Activated CD8-positive, alpha-beta memory T cell treated with anti-CD3 and anti-CD28 coated beads, Interleukin-2, amount 10 ng/mL, durations not matched to agents 7 days and 5 days (primary cell): ENCODE measurements at regions not wholly inside any gene's neighbourhood (a gene's known extent, or its start where the extent isn't known, plus 50 kb on each side); places are given as distances from the start of the nearest gene placed in this dataset.

Source experiments
- ATAC-seq: fragments of 150-1000 bp; cut with Tn5 transposase; one replicate; pipeline ENCODE4 v1.10.0; 2021; ENCODE audit warnings: moderate library complexity
- CTCF ChIA-PET: fragments of 350-600 bp; sonication (Branson Sonifier 250); formaldehyde crosslinking; loops from one replicate; lab custom pipeline; 2021; ENCODE audit warnings: antibody characterized with exemption; lab: Charles Lee
- DNase-seq: peaks from one replicate; pipeline ENCODE4 v3.0.0-alpha.2; 2020
- H3K27ac Mint-ChIP-seq: one replicate; pipeline ENCODE4 v1.8.0; 2021; ENCODE audit warnings: mild to moderate bottlenecking, mixed read lengths
- H3K27me3 Mint-ChIP-seq: one replicate; pipeline ENCODE4 v1.8.0; 2021; ENCODE audit warnings: mixed read lengths
- H3K36me3 Mint-ChIP-seq: one replicate; pipeline ENCODE4 v1.8.0; 2021; ENCODE audit warnings: mild to moderate bottlenecking, mixed read lengths
- H3K4me1 Mint-ChIP-seq: one replicate; pipeline ENCODE4 v1.8.0; 2021; ENCODE audit warnings: mixed read lengths
- H3K4me3 Mint-ChIP-seq: one replicate; pipeline ENCODE4 v1.8.0; 2021; ENCODE audit warnings: mild to moderate bottlenecking, moderate library complexity, mixed read lengths
- H3K9me3 Mint-ChIP-seq: one replicate; pipeline ENCODE4 v1.8.0; 2022; ENCODE audit warnings: low read depth, mixed read lengths

DNA sequence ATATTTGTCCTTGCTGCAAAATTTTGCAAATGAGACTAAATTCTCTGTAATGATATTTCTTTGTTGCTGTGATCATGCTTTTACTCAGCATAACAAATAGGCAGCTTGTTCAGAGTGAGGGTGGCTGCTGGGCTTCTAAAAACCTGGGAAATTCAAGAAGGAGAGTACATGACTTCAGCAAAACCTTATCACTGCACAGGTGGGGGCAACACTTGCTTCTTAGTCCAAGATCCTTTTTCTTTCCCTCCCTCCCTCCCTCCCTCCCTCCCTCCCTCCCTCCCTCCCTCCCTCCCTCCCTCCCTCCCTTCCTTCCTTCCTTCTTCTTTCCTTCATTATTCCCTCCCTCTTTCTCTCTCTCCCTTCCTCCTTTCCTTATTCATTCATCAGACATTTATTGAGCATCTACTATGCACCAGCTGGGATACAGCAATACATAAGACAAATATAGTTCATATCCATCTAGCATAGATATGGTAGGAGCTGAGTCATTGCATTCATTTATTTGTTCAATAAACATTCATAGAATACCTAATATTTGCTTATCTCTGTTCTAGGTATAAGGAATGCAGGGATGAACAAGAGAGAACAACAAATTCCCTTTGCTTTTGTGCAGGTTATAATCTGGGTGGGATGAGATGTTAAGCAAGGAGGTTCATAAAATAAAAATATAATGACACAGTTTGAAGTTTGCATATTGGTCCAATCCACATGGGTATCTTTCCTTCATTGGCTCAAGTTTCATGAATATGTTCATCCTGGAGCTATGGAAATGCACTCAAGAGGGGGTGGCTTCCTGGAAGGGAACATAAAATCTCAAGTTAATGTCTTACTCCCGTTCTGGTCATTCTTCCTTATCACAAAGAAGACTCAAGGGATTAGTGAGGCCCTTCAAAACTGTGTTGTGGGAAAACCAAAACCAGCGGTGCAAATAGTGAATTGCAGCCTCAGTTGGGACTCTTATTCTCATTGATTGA lies 210.7 kb downstream of the PDCD6IP start:
- CTCF ChIA-PET, result no interaction called here
- DNase-seq (no peak), ATAC-seq (no peak)
- Mint-ChIP-seq H3K27ac (no peak overlapping the region), H3K4me1 (no peaks in the 10 kb centered on the region), H3K4me3 (no peak overlapping the region), H3K36me3 (no peaks in the 10 kb centered on the region), H3K27me3 (no peaks in the 10 kb centered on the region), H3K9me3 (no peaks in the 10 kb centered on the region)

- DNase-seq (no peak), ATAC-seq (no peak)
- H3K4me1 Mint-ChIP-seq, result no peaks in the 10 kb centered on the region
- H3K4me3 Mint-ChIP-seq, result no peak overlapping the region
- no peaks in the 10 kb centered on the region for H3K27me3 Mint-ChIP-seq
- CTCF ChIA-PET, result no interaction called here
- no peaks in the 10 kb centered on the region for H3K9me3 Mint-ChIP-seq
- no peaks in the 10 kb centered on the region for H3K36me3 Mint-ChIP-seq
- no peak overlapping the region for H3K27ac Mint-ChIP-seq
Measured at GRCh38 chr3:34011171-34012101, 213.0 kb downstream of the PDCD6IP start.

GRCh38 chr3:34012102-34012461 lies 213.7 kb downstream of the PDCD6IP start:
- no peak for DNase-seq
- Mint-ChIP-seq H3K27me3 (no peaks in the 10 kb centered on the region), H3K27ac (no peak overlapping the region), H3K9me3 (no peaks in the 10 kb centered on the region), H3K36me3 (no peaks in the 10 kb centered on the region), H3K4me1 (peaks cover 5% of the 10 kb centered on the region), H3K4me3 (no peak overlapping the region)
- CTCF ChIA-PET, result no interaction called here
- ATAC-seq, result no peak

- DNase-seq (no peak), ATAC-seq (no peak)
- H3K4me1 Mint-ChIP-seq, result peaks cover 12% of the 10 kb centered on the region
- no peak overlapping the region for H3K4me3 Mint-ChIP-seq
- CTCF ChIA-PET, result no interaction called here
- no peaks in the 10 kb centered on the region for H3K36me3 Mint-ChIP-seq
- no peaks in the 10 kb centered on the region for H3K9me3 Mint-ChIP-seq
- no peaks in the 10 kb centered on the region for H3K27me3 Mint-ChIP-seq
- no peak overlapping the region for H3K27ac Mint-ChIP-seq
Measured at GRCh38 chr3:34013818-34014570, 215.6 kb downstream of the PDCD6IP start.

DNA sequence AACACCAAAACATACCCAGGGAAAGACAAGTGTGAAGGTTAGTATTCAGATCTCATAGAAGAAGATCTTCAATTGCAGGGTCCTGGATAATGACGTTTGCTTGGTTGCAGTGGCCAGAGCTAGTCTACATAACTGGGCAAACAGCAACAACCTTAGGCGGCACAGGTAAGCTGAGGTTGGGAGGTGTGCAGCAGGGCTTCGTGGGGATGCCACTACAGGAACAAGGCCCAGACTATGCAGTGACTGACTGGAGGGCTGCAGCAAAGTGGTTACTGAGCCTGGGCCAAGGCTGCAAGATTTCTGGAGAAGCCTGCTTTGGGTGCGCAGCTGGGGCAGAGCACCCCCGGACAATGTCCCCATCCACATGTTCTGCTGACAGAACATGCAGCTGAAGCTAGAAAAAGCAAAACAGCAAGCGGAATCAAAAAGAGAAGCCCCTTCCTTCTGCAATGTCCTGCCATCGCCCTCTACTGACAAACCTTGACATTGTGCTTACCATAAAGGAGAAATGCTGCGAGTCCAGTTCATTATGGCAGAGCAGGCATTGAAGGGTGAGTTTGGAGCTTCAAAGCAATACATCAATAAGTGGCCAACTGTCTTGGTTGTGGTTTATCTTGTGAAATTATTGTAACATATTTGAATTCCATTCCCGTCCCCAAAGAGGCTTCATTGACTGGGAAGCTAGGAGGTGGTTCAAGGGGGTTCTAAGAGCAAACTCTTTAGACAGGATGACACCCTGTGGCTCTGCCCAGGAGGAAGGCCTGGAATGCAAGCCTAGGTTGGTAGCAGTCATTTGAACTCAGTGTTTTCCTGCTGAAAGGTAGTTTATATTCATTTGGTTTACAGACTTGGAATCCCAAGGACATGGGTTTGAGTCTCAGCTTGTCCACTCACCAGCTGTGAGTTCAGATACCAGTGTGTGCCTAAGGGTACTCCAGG lies 217.0 kb downstream of the PDCD6IP start:
- ATAC-seq (no peak), DNase-seq (no peak)
- no peaks in the 10 kb centered on the region for H3K9me3 Mint-ChIP-seq
- H3K27ac Mint-ChIP-seq, result no peak overlapping the region
- peaks cover 15% of the 10 kb centered on the region for H3K4me1 Mint-ChIP-seq
- peaks cover 4% of the 10 kb centered on the region for H3K36me3 Mint-ChIP-seq
- peaks cover 6% of the 10 kb centered on the region for H3K27me3 Mint-ChIP-seq
- CTCF ChIA-PET, result interaction anchor here (1.4 kb wide), 1 partner anchor 132 kb away, joined by 4 read pairs; no protein-coding TSS in a partner anchor
- H3K4me3 Mint-ChIP-seq, result no peak overlapping the region

DNA sequence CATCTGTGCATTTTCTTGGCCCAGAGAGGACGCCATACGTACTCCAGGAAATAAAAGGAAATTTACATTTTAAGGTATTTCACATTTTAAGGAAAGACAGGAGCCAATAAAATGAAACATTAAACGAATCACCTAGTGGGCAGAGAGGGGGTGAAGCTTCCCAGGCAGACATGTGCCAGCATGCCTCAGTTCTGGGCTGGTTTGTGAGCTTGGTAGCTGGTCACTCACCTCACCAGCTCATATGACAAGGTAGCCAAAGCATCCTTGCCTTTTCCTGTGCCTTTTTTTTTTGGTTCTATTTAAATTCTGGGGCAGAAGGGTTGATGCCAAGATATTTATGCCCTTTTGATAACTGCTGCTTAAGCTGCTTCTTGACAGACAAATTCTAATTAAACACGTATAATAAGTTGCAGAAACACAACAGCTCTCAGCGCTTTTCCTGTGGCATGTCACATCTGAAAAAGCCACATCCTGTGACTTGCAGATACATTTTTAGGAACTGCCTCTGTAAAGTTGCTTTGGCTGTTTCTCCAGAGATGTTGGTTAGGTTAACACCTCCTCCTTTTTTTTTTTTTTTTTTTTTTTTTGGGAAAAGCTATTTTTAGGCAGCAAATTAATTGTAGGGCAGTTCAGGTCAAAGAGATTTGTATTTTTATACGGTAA lies 218.6 kb downstream of the PDCD6IP start:
- ATAC-seq, result peak; percentile 68
- Mint-ChIP-seq H3K27ac (peak overlapping the region; percentile 81), H3K9me3 (no peaks in the 10 kb centered on the region), H3K4me1 (peaks cover 15% of the 10 kb centered on the region), H3K27me3 (peaks cover 15% of the 10 kb centered on the region), H3K4me3 (peak overlapping the region; percentile 29), H3K36me3 (peaks cover 4% of the 10 kb centered on the region)
- DNase-seq, result peak; percentile 62
- CTCF ChIA-PET, result interaction anchor here (0.6 to 1.4 kb wide), 3 partner anchors 133 to 158 kb away, joined by 3 to 4 read pairs (median 3); no protein-coding TSS in a partner anchor

DNA sequence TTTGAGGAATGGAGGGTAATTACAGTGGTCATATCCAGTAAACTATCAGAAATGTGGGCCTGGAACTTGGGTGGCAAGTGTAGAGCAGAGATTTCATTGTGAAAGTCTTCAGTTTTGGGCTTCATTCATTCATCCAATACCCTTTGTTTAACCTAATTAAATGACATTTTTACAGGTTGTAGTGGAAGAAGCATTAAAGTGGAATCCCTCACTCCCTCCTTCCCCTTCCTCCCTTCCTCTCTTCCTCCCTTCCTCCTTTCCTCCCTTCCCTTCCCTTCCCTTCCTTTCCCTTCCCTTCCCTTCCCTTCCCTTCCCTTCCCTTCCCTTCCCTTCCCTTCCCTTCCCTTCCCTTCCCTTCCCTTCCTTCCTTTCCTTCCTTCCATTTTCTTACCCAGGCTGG lies 219.3 kb downstream of the PDCD6IP start:
- Mint-ChIP-seq H3K27me3 (peaks cover 15% of the 10 kb centered on the region), H3K4me3 (no peak overlapping the region), H3K9me3 (no peaks in the 10 kb centered on the region), H3K4me1 (peaks cover 15% of the 10 kb centered on the region), H3K36me3 (peaks cover 4% of the 10 kb centered on the region), H3K27ac (no peak overlapping the region)
- ATAC-seq (no peak), DNase-seq (no peak)
- CTCF ChIA-PET, result no interaction called here

DNA sequence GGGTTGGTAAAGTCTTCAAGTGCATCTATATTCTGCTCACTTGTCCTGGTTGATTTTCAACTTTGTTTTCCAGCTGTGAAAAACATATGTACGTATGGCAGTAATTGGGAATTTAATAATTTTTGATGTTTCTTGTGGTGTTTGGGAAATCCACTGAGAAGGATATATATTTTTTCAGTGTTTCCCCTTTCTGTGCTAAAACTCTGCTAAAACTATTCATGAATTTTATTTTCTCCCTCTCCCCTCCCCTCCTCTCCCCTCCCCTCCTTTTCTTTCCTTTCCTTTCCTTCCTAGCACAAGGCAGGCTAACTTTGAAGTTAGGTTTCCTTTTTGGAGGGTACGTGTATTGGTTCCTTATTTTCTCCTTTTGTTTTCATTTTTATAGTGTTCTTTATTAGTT lies 220.7 kb downstream of the PDCD6IP start:
- no peak for DNase-seq
- no peak for ATAC-seq
- Mint-ChIP-seq H3K4me3 (no peak overlapping the region), H3K27ac (no peak overlapping the region), H3K36me3 (peaks cover 4% of the 10 kb centered on the region), H3K4me1 (peaks cover 15% of the 10 kb centered on the region), H3K27me3 (peaks cover 15% of the 10 kb centered on the region), H3K9me3 (no peaks in the 10 kb centered on the region)
- CTCF ChIA-PET, result no interaction called here

DNA sequence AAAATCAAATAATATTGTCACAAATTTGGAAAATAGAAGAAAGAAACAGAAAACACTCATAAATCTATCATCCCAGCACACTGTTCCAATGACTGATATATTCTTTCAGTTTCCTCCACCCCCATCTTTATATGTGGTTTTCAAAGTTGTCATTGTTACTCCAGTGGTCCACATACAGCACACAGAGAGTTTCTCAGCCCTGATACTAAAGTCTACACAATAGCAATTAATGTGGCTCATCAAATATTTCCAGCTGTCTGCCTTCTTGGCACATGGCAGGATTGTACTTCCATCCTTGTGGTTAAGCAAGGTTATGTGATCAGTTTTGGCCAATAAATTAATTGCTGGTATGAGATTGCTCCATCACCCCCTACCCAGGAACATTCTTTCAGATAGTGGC lies 221.7 kb downstream of the PDCD6IP start:
- Mint-ChIP-seq H3K9me3 (no peaks in the 10 kb centered on the region), H3K4me3 (no peak overlapping the region), H3K36me3 (peaks cover 4% of the 10 kb centered on the region), H3K27me3 (peaks cover 15% of the 10 kb centered on the region), H3K4me1 (peaks cover 15% of the 10 kb centered on the region), H3K27ac (no peak overlapping the region)
- CTCF ChIA-PET, result no interaction called here
- DNase-seq (no peak), ATAC-seq (no peak)

- Mint-ChIP-seq H3K27ac (no peak overlapping the region), H3K9me3 (no peaks in the 10 kb centered on the region), H3K27me3 (peaks cover 15% of the 10 kb centered on the region), H3K4me3 (no peak overlapping the region), H3K36me3 (peaks cover 4% of the 10 kb centered on the region), H3K4me1 (peaks cover 15% of the 10 kb centered on the region)
- DNase-seq, result no peak
- CTCF ChIA-PET, result no interaction called here
- no peak for ATAC-seq
Measured at GRCh38 chr3:34020726-34021680, 222.6 kb downstream of the PDCD6IP start.

GRCh38 chr3:34022147-34022546 lies 223.7 kb downstream of the PDCD6IP start:
- ATAC-seq (no peak), DNase-seq (no peak)
- H3K4me1 Mint-ChIP-seq, result peaks cover 10% of the 10 kb centered on the region
- H3K27ac Mint-ChIP-seq, result no peak overlapping the region
- no peaks in the 10 kb centered on the region for H3K9me3 Mint-ChIP-seq
- H3K27me3 Mint-ChIP-seq, result peaks cover 15% of the 10 kb centered on the region
- no peak overlapping the region for H3K4me3 Mint-ChIP-seq
- CTCF ChIA-PET, result no interaction called here
- peaks cover 4% of the 10 kb centered on the region for H3K36me3 Mint-ChIP-seq
